SK-N-MC (cell line): ENCODE measurements at regions not wholly inside any gene's neighbourhood (a gene's known extent, or its start where the extent isn't known, plus 50 kb on each side); places are given as distances from the start of the nearest gene placed in this dataset.

Experiments
- EZH2 ChIP-seq: fragments of 200-600 bp; sonication (generic); IDR thresholded peaks from one replicate; pipeline ENCODE4 v1.6.1; 2017; ENCODE audit warnings: antibody characterized with exemption
- POLR2AphosphoS5 ChIP-seq: IDR thresholded peaks from 2 replicates; pipeline ENCODE4 v1.6.1; 2012; ENCODE audit warnings: mild to moderate bottlenecking, low read depth, low read length, borderline replicate concordance

GRCh38 chr12:107957459-107957858 lies 171.6 kb upstream of the WSCD2 start:
- TF ChIP-seq EZH2 (no peak), POLR2AphosphoS5 (no peak)
